GM23248 (cell line): ENCODE measurements at regions not wholly inside any gene's neighbourhood (a gene's known extent, or its start where the extent isn't known, plus 50 kb on each side); places are given as distances from the start of the nearest gene placed in this dataset.

Experiments
- DNase-seq: peaks from one replicate; pipeline ENCODE4 v3.0.0-alpha.2; 2015
- H2AFZ ChIP-seq: fragments of 200-600 bp; sonication (generic); 2 replicates; pipeline ENCODE4 v1.6.1; 2016; ENCODE audit warnings: antibody characterized with exemption
- H3F3A ChIP-seq: fragments of 200-600 bp; sonication (generic); 2 replicates; pipeline ENCODE4 v1.6.1; 2016; ENCODE audit warnings: mild to moderate bottlenecking, antibody characterized with exemption, mixed run types; ENCODE audit not compliant: insufficient read depth
- H3K27ac ChIP-seq: fragments of 200-600 bp; sonication (generic); 2 replicates; pipeline ENCODE4 v1.5.1; 2016; ENCODE audit warnings: mild to moderate bottlenecking
- H3K27me3 ChIP-seq: fragments of 200-600 bp; sonication (generic); replicated peaks from 2 replicates; pipeline ENCODE4 v1.6.1; 2016; ENCODE audit warnings: mild to moderate bottlenecking; ENCODE audit not compliant: insufficient read depth
- H3K36me3 ChIP-seq: fragments of 200-600 bp; sonication (generic); 2 replicates; pipeline ENCODE4 v1.6.1; 2016; ENCODE audit warnings: low read depth, mild to moderate bottlenecking
- H3K4me1 ChIP-seq: fragments of 200-600 bp; sonication (generic); 2 replicates; pipeline ENCODE4 v1.6.1; 2016; ENCODE audit warnings: mild to moderate bottlenecking; ENCODE audit not compliant: insufficient read depth
- H3K4me2 ChIP-seq: fragments of 200-600 bp; sonication (generic); one replicate; pipeline ENCODE4 v1.6.1; 2016; ENCODE audit warnings: mild to moderate bottlenecking; ENCODE audit not compliant: unreplicated experiment
- H3K4me3 ChIP-seq: fragments of 200-600 bp; sonication (generic); 2 replicates; pipeline ENCODE4 v1.5.1; 2016; ENCODE audit warnings: mild to moderate bottlenecking
- H3K79me2 ChIP-seq: fragments of 200-600 bp; sonication (generic); 2 replicates; pipeline ENCODE4 v1.6.1; 2016; ENCODE audit warnings: mild to moderate bottlenecking; ENCODE audit not compliant: insufficient read depth
- H3K9ac ChIP-seq: fragments of 200-600 bp; sonication (generic); 2 replicates; pipeline ENCODE4 v1.6.1; 2016; ENCODE audit warnings: mild to moderate bottlenecking
- H3K9me2 ChIP-seq: fragments of 200-600 bp; sonication (generic); 2 replicates; pipeline ENCODE4 v1.6.1; 2016; ENCODE audit warnings: mixed run types, mild to moderate bottlenecking, moderate library complexity; ENCODE audit not compliant: insufficient read depth
- H3K9me3 ChIP-seq: fragments of 200-600 bp; sonication (generic); one replicate; pipeline ENCODE4 v1.6.1; 2017; ENCODE audit warnings: low read depth
- H4K20me1 ChIP-seq: fragments of 200-600 bp; sonication (generic); 2 replicates; pipeline ENCODE4 v1.6.0; 2016; ENCODE audit not compliant: insufficient read depth
- EZH2 ChIP-seq: fragments of 200-600 bp; sonication (generic); IDR thresholded peaks from 2 replicates; pipeline ENCODE4 v1.6.1; 2018; ENCODE audit warnings: antibody characterized with exemption, mild to moderate bottlenecking; ENCODE audit not compliant: insufficient read depth, poor library complexity, severe bottlenecking
- EZH2phosphoT487 ChIP-seq: fragments of 200-600 bp; sonication (generic); IDR thresholded peaks from 2 replicates; pipeline ENCODE4 v1.6.1; 2018; ENCODE audit warnings: antibody characterized with exemption, moderate library complexity, mild to moderate bottlenecking, low read depth; ENCODE audit not compliant: insufficient read depth
- whole genome bisulfite sequencing, 2 experiments: methylation state at CpG; one replicate each; pipeline ENCODE4 v1.1.6; 2015 to 2017; ENCODE audit warnings: low lambda C conversion rate in 2 of 2, low coverage in 1 of 2; ENCODE audit errors: missing lambda C conversion rate in 2 of 2; 5-methylcytosine and 5-hydroxymethylcytosine counted together
- in situ Hi-C: fragments of 300-500 bp; cut with MboI; formaldehyde crosslinking; loops from 2 replicates; pipeline ENCODE4 v1.15.0; 2020

- H3K4me1 ChIP-seq = peaks cover 23% of the 10 kb centered on the region
- no peaks in the 10 kb centered on the region for H4K20me1 ChIP-seq
- H3K9ac ChIP-seq = no peak overlapping the region
- in situ Hi-C loops = no loop called here
- H3K36me3 ChIP-seq = no peaks in the 10 kb centered on the region
- H3K79me2 ChIP-seq = no peaks in the 10 kb centered on the region
- 0 out of 2 replicates have a peak, but pooled peaks cover 6% of the 10 kb centered on the region for H3K9me2 ChIP-seq
- H2AFZ ChIP-seq = no peak overlapping the region
- DNase-seq = no peak
- no peak overlapping the region for H3K4me2 ChIP-seq
- no peak overlapping the region for H3K27ac ChIP-seq
- TF ChIP-seq EZH2phosphoT487 (no peak), EZH2 (no peak)
- no peaks in the 10 kb centered on the region for H3K9me3 ChIP-seq
- 90 to 92% methylated on average over 21 to 28 of the region's 28 CpGs for WGBS, 2 experiments
- H3F3A ChIP-seq = peaks cover 24% of the 10 kb centered on the region
- no peak overlapping the region for H3K4me3 ChIP-seq
- no peaks in the 10 kb centered on the region for H3K27me3 ChIP-seq
Measured at GRCh38 chr11:128215238-128215882, 372.0 kb downstream of the ETS1 start.

- no peak for DNase-seq
- peaks cover 34% of the 10 kb centered on the region for H3F3A ChIP-seq
- in situ Hi-C loops = no loop called here
- no peak overlapping the region for H3K27ac ChIP-seq
- no peaks in the 10 kb centered on the region for H3K27me3 ChIP-seq
- H3K4me3 ChIP-seq = no peak overlapping the region
- no peaks in the 10 kb centered on the region for H3K36me3 ChIP-seq
- TF ChIP-seq EZH2phosphoT487 (no peak), EZH2 (no peak)
- H3K4me1 ChIP-seq = peaks cover 32% of the 10 kb centered on the region
- 79 to 89% methylated on average over 9 of the region's 9 CpGs for WGBS, 2 experiments
- H4K20me1 ChIP-seq = no peaks in the 10 kb centered on the region
- H3K79me2 ChIP-seq = no peaks in the 10 kb centered on the region
- no peak overlapping the region for H3K4me2 ChIP-seq
- no peaks in the 10 kb centered on the region for H3K9me3 ChIP-seq
- 0 out of 2 replicates have a peak, but pooled peaks cover 6% of the 10 kb centered on the region for H3K9me2 ChIP-seq
- H2AFZ ChIP-seq = no peak overlapping the region
- H3K9ac ChIP-seq = no peak overlapping the region
Measured at GRCh38 chr11:128214263-128214662, 373.1 kb downstream of the ETS1 start.

DNA sequence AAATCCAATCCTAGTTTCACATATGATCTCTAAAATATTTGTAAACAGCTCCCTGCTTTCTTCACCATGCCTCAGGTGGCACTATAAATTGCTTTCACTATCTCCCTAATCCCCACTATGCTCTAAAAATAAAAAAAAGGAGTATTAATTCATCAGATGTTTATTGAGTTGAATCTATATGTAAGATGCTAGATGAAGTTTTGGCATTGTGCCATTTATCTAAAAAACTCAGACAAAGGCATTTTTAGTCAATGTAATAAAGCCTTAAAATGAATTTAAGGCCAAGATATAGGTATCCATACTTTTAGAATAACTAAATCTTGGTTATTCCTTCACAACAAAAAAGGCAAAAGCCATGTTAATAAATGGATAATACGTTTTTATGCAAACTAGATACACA lies 373.9 kb downstream of the ETS1 start:
- 53 to 77% methylated on average over 1 of the region's 1 CpG for WGBS, 2 experiments
- no peak for DNase-seq
- Histone ChIP-seq H3K9me2 (0 out of 2 replicates have a peak, but pooled peaks cover 6% of the 10 kb centered on the region), H3K4me3 (no peak overlapping the region), H3K4me1 (peaks cover 36% of the 10 kb centered on the region), H3K9ac (no peak overlapping the region), H3K79me2 (no peaks in the 10 kb centered on the region), H3K27me3 (no peaks in the 10 kb centered on the region), H2AFZ (no peak overlapping the region), H3K36me3 (no peaks in the 10 kb centered on the region), H4K20me1 (no peaks in the 10 kb centered on the region), H3K4me2 (no peak overlapping the region), H3K9me3 (no peaks in the 10 kb centered on the region), H3K27ac (no peak overlapping the region), H3F3A (peaks cover 37% of the 10 kb centered on the region)
- TF ChIP-seq EZH2 (no peak), EZH2phosphoT487 (no peak)
- in situ Hi-C loops = no loop called here

DNA sequence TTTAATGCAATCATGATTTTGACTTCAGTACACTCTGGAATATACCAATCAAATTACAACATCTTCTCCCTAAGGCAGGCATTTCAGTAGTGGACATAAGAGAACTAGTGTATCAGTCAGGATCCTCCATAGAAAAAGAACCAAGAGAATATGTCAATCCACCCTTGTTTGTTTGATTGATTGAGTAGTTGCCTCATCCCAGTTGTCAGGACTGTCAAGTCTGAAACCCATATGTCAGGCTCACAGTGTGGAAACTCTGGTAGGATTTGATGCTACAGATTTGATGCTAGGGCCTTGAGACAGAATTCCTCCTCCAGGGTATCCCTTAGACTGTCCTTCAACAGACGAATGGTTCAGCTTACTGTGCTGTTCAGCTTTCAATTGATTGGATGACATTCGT lies 375.0 kb downstream of the ETS1 start:
- H3K9me3 ChIP-seq = no peaks in the 10 kb centered on the region
- WGBS, 2 experiments = 91 to 95% methylated on average over 2 of the region's 2 CpGs
- H2AFZ ChIP-seq = no peak overlapping the region
- H3F3A ChIP-seq = peaks cover 46% of the 10 kb centered on the region
- no peaks in the 10 kb centered on the region for H3K27me3 ChIP-seq
- H3K9me2 ChIP-seq = no peaks in the 10 kb centered on the region
- H3K9ac ChIP-seq = no peak overlapping the region
- H3K4me2 ChIP-seq = no peak overlapping the region
- no peak overlapping the region for H3K27ac ChIP-seq
- no peak for TF ChIP-seq EZH2phosphoT487
- no peak for TF ChIP-seq EZH2
- H3K79me2 ChIP-seq = no peaks in the 10 kb centered on the region
- no peaks in the 10 kb centered on the region for H4K20me1 ChIP-seq
- H3K4me3 ChIP-seq = no peak overlapping the region
- DNase-seq = no peak
- no peaks in the 10 kb centered on the region for H3K36me3 ChIP-seq
- H3K4me1 ChIP-seq = peaks cover 45% of the 10 kb centered on the region
- in situ Hi-C loops = no loop called here
